AG09319 (cell line): ENCODE measurements at regions not wholly inside any gene's neighbourhood (a gene's known extent, or its start where the extent isn't known, plus 50 kb on each side); places are given as distances from the start of the nearest gene placed in this dataset.

Source experiments
- DNase-seq: peaks from one replicate; pipeline ENCODE4 v3.0.0-alpha.2; 2010; ENCODE audit warnings: low read depth; ENCODE audit errors: extremely low read depth
- TF ChIP-seq, protein P1 (sequence below): IDR thresholded peaks from 2 replicates; pipeline ENCODE4 v1.5.1; 2011; ENCODE audit warnings: low read depth, mild to moderate bottlenecking, inconsistent platforms, low read length, moderate library complexity

GRCh38 chr5:8253376-8253775, 384.4 kb downstream of the MTRR start:
- TF ChIP-seq, protein P1, sequence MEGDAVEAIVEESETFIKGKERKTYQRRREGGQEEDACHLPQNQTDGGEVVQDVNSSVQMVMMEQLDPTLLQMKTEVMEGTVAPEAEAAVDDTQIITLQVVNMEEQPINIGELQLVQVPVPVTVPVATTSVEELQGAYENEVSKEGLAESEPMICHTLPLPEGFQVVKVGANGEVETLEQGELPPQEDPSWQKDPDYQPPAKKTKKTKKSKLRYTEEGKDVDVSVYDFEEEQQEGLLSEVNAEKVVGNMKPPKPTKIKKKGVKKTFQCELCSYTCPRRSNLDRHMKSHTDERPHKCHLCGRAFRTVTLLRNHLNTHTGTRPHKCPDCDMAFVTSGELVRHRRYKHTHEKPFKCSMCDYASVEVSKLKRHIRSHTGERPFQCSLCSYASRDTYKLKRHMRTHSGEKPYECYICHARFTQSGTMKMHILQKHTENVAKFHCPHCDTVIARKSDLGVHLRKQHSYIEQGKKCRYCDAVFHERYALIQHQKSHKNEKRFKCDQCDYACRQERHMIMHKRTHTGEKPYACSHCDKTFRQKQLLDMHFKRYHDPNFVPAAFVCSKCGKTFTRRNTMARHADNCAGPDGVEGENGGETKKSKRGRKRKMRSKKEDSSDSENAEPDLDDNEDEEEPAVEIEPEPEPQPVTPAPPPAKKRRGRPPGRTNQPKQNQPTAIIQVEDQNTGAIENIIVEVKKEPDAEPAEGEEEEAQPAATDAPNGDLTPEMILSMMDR, result no peak
- no peak for DNase-seq

DNA sequence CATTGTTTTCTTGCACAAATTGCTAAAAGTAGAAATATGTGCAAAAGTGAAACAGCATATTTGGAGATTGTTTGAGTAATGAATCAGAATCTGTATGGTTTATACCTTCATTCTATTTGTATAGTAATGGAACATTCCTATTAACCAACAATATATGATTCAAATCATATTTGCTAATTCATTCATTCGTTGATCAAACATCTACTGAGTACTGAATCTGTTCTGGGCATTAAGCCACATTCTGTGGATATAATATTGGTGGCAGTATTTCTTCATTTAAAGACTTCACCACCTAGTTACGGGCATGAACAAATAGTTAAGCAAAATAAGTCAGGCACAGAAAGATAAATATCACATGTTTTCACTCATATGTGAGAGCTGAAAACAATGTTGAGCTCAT, 385.7 kb downstream of the MTRR start:
- DNase-seq, result no peak
- TF ChIP-seq, protein P1, result no peak

DNA sequence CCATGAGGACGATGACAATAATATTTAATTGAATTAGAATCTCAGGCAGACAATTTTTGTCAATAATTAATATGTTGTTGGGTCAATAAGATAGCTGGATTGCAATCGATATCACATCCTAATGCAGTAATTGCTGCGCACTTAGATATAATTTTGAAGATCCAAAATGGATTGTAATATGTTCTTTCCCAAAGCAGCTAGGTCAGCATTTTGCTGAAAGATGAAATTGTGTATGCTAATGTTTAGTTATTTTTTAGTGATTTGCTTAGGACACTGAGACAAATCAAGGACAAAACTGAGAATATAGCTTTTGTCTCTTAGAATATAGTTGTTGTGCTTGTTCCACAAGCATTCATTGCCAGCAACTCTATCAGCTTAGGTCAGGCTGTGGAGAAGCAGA, 389.9 kb downstream of the MTRR start:
- DNase-seq, result no peak
- TF ChIP-seq, protein P1, result no peak

DNA sequence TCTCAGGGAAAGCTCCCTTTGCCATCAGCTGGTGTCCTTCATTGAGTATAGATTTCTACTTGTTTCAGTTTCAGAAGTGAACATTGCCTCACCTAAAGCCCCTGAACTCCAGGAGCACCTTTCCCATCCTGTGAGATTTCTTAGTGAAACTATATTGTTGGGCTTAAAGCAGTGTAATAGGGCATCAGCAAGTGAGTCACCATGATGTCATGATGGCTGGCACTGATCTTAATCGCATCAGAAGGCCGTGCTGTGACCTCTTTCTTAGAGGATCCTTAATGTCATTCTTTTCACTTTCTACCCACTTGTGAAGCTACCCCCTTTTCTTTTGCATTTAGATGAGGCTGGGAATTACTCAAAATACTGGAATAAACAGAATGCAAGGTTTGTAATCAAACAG, 401.3 kb downstream of the MTRR start:
- DNase-seq, result no peak
- TF ChIP-seq, protein P1, result no peak

GRCh38 chr5:8280711-8281363, 411.9 kb downstream of the MTRR start:
- TF ChIP-seq, protein P1, result no peak
- no peak for DNase-seq

- DNase-seq, result no peak
- TF ChIP-seq, protein P1, result no peak
Observed at GRCh38 chr5:8288334-8288733, 419.4 kb downstream of the MTRR start.

- TF ChIP-seq, protein P1, result no peak
- no peak for DNase-seq
Observed at GRCh38 chr5:8288897-8289516, 420.1 kb downstream of the MTRR start.
